Thyroid gland (tissue), 4 donors: ENCODE measurements at regions not wholly inside any gene's neighbourhood (a gene's known extent, or its start where the extent isn't known, plus 50 kb on each side); places are given as distances from the start of the nearest gene placed in this dataset.

Experiments used
- DNase-seq, 2 donors: peaks; one replicate each; pipeline ENCODE4 v3.0.0-alpha.2; 2019
- H3K27ac ChIP-seq, 3 donors: fragments of 200-600 bp; sonication (generic); 1 replicate in 2 of 3; 2 replicates in 1 of 3; pipeline ENCODE4 v1.5.1; 2016 to 2019; ENCODE audit warnings: mild to moderate bottlenecking in 1 of 3, moderate library complexity in 1 of 3
- H3K27me3 ChIP-seq: fragments of 200-600 bp; sonication (generic); one replicate; pipeline ENCODE4 v1.5.1; 2019
- H3K36me3 ChIP-seq, 2 donors: fragments of 200-600 bp; sonication (generic); one replicate each; pipeline ENCODE4 v1.5.1; 2016 to 2019
- H3K4me1 ChIP-seq, 2 donors: fragments of 200-600 bp; sonication (generic); one replicate each; pipeline ENCODE4 v1.5.1; 2017 to 2019
- H3K4me3 ChIP-seq, 3 donors: fragments of 200-600 bp; sonication (generic); replicated peaks in 1 of 3; 1 replicate in 2 of 3; 2 replicates in 1 of 3; pipeline ENCODE4 v1.5.1; 2016; ENCODE audit warnings: mild to moderate bottlenecking in 1 of 3
- H3K9me3 ChIP-seq: fragments of 200-600 bp; sonication (generic); one replicate; pipeline ENCODE4 v1.5.1; 2017
- CTCF ChIP-seq, 6 experiments: fragments of 200-600 bp in 3 of 6; fragments of 450-650 bp in 3 of 6; sonication (generic) in 3 of 6; IDR thresholded peaks; one replicate each; pipeline ENCODE4 v1.5.1; 2016 to 2019; ENCODE audit warnings: antibody characterized with exemption in 6 of 6, mild to moderate bottlenecking in 2 of 6, inconsistent platforms in 1 of 6, moderate library complexity in 1 of 6
- POLR2A ChIP-seq, 2 donors: fragments of 450-650 bp; IDR thresholded peaks; one replicate each; pipeline ENCODE4 v1.6.1; 2017; ENCODE audit warnings: antibody characterized with exemption in 2 of 2, mild to moderate bottlenecking in 2 of 2, moderate library complexity in 1 of 2
- WGBS, 2 donors: methylation state at CpG; one replicate each; pipeline ENCODE4 v1.1.5; 2017; 5-methylcytosine and 5-hydroxymethylcytosine counted together
- intact Hi-C: fragments of 100-400 bp; cut with DNase I; formaldehyde crosslinking; loops from one replicate; pipeline ENCODE4 v1.15.1; 2023

GRCh38 chr4:67162690-67163089, 382.6 kb downstream of the CENPC start:
- WGBS, 2 donors, result 90 to 93% methylated on average over 2 of the region's 2 CpGs
- no peaks in the 10 kb centered on the region for H3K36me3 ChIP-seq

GRCh38 chr4:67161311-67161710, 384.0 kb downstream of the CENPC start:
- no peak for DNase-seq
- Histone ChIP-seq H3K27me3 (no peaks in the 10 kb centered on the region), H3K4me1 (no peaks in the 10 kb centered on the region), H3K4me3 (no peak overlapping the region), H3K9me3 (no peaks in the 10 kb centered on the region), H3K27ac (no peak overlapping the region), H3K36me3 (no peaks in the 10 kb centered on the region)
- 63 to 68% methylated on average over 3 of the region's 3 CpGs for WGBS, 2 donors
- TF ChIP-seq CTCF (IDR thresholded peaks at IDR 0.05) (no peak), POLR2A (IDR thresholded peaks at IDR 0.05) (no peak)
- intact Hi-C loops, result no loop called here

More at GRCh38 chr4:67162690-67163089, 382.6 kb downstream of the CENPC start:
- H3K27ac ChIP-seq, result no peak overlapping the region
- H3K27me3 ChIP-seq, result no peaks in the 10 kb centered on the region
- DNase-seq, result no peak
- no peaks in the 10 kb centered on the region for H3K4me1 ChIP-seq
- intact Hi-C loops, result no loop called here
- no peak overlapping the region for H3K4me3 ChIP-seq
- no peak for TF ChIP-seq CTCF (IDR thresholded peaks at IDR 0.05)
- no peak for TF ChIP-seq POLR2A (IDR thresholded peaks at IDR 0.05)
- no peaks in the 10 kb centered on the region for H3K9me3 ChIP-seq

DNA sequence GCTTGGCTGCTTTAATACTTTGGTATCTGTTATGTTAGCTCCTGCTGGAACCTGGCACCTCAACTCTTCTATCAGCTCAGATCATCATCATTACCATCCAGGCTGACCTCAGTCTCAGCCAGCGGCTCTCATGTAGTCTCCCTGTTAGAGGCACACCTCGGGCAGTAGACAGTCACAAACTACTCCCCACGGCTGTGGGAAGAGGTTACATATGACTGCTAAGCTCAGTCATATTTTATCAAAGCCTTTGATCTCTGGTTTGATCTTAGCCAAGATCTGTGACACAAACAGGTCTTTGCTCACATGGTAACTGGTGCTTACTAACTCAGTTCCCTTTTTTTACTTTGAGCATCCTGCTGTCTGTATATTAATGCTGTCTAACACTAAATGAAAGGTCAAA, 384.9 kb downstream of the CENPC start:
- intact Hi-C loops, result no loop called here
- H3K27me3 ChIP-seq, result no peaks in the 10 kb centered on the region
- H3K9me3 ChIP-seq, result no peaks in the 10 kb centered on the region
- 49 to 65% methylated on average over 3 of the region's 3 CpGs for WGBS, 2 donors
- H3K27ac ChIP-seq, result no peak overlapping the region
- no peak overlapping the region for H3K4me3 ChIP-seq
- DNase-seq, result no peak
- no peaks in the 10 kb centered on the region for H3K4me1 ChIP-seq
- TF ChIP-seq CTCF (IDR thresholded peaks at IDR 0.05) (no peak), POLR2A (IDR thresholded peaks at IDR 0.05) (no peak)
- no peaks in the 10 kb centered on the region for H3K36me3 ChIP-seq

GRCh38 chr4:67158666-67159065, 386.6 kb downstream of the CENPC start:
- no peak for TF ChIP-seq CTCF (IDR thresholded peaks at IDR 0.05)
- no peak for TF ChIP-seq POLR2A (IDR thresholded peaks at IDR 0.05)
- no peak overlapping the region for H3K4me3 ChIP-seq
- intact Hi-C loops, result no loop called here
- no peak overlapping the region for H3K27ac ChIP-seq
- no peaks in the 10 kb centered on the region for H3K36me3 ChIP-seq
- 77 to 90% methylated on average over 1 of the region's 1 CpG for WGBS, 2 donors
- H3K9me3 ChIP-seq, result no peaks in the 10 kb centered on the region
- no peaks in the 10 kb centered on the region for H3K27me3 ChIP-seq
- no peaks in the 10 kb centered on the region for H3K4me1 ChIP-seq
- no peak for DNase-seq

GRCh38 chr4:67152976-67153375, 392.3 kb downstream of the CENPC start:
- 11 to 32% methylated on average over 3 of the region's 3 CpGs for WGBS, 2 donors
- H3K36me3 ChIP-seq, result no peaks in the 10 kb centered on the region

More at GRCh38 chr4:67152976-67153375, 392.3 kb downstream of the CENPC start:
- no peak for TF ChIP-seq CTCF (IDR thresholded peaks at IDR 0.05)
- TF ChIP-seq POLR2A (IDR thresholded peaks at IDR 0.05), result no peak
- DNase-seq, result no peak
- Histone ChIP-seq H3K4me3 (no peak overlapping the region), H3K9me3 (no peaks in the 10 kb centered on the region), H3K27ac (no peak overlapping the region), H3K27me3 (no peaks in the 10 kb centered on the region), H3K4me1 (no peaks in the 10 kb centered on the region)
- intact Hi-C loops, result no loop called here
